ENCODE measurements at regions not wholly inside any gene's neighbourhood (a gene's known extent, or its start where the extent isn't known, plus 50 kb on each side); places are given as distances from the start of the nearest gene placed in this dataset.

- Histone ChIP-seq H3K27me3 (no peaks in the 10 kb centered on the region), H3K36me3 (no peaks in the 10 kb centered on the region), H3K4me1 (no peaks in the 10 kb centered on the region), H3K27ac (no peak overlapping the region), H3K9me3 (no peaks in the 10 kb centered on the region), H3K4me3 (no peak overlapping the region)
- no peak for DNase-seq (ENCODE audit: low spot score in 2 of 2)
- WGBS, result 96% methylated on average over 18 of the region's 18 CpGs
- TF ChIP-seq EP300 (IDR thresholded peaks at IDR 0.05) (no peak), CTCF (IDR thresholded peaks at IDR 0.05) (no peak), POLR2AphosphoS5 (IDR thresholded peaks at IDR 0.05) (no peak), POLR2A (IDR thresholded peaks at IDR 0.05) (no peak)
Observed at GRCh38 chr5:52517667-52518066, 270.0 kb upstream of the ITGA1 start.

DNA sequence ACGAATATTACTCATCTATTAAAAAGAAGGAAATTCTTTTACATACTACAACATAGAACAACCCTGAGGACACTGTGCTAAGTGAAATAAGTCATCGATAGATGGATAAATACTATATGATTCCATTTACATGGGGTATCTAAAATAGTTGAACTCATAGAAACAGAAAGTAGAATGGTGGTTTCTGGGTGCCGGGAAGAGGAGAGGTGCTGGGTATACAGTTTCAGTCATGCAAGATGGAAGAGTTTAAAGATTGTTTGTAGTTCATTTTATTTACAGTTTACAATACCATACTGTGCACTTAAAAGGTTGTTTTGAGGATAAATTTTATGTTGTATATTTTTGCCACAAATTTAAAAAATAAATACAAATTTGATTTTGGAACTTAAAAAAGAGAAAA is 267.5 kb upstream of the ITGA1 start:
- Histone ChIP-seq H3K4me1 (no peaks in the 10 kb centered on the region), H3K27ac (no peak overlapping the region), H3K9me3 (no peaks in the 10 kb centered on the region), H3K4me3 (no peak overlapping the region), H3K27me3 (no peaks in the 10 kb centered on the region), H3K36me3 (no peaks in the 10 kb centered on the region)
- TF ChIP-seq EP300 (IDR thresholded peaks at IDR 0.05) (no peak), POLR2AphosphoS5 (IDR thresholded peaks at IDR 0.05) (no peak), POLR2A (IDR thresholded peaks at IDR 0.05) (no peak), CTCF (IDR thresholded peaks at IDR 0.05) (no peak)
- WGBS, result 88% methylated on average over 3 of the region's 3 CpGs
- no peak for DNase-seq (ENCODE audit: low spot score in 2 of 2)

DNA sequence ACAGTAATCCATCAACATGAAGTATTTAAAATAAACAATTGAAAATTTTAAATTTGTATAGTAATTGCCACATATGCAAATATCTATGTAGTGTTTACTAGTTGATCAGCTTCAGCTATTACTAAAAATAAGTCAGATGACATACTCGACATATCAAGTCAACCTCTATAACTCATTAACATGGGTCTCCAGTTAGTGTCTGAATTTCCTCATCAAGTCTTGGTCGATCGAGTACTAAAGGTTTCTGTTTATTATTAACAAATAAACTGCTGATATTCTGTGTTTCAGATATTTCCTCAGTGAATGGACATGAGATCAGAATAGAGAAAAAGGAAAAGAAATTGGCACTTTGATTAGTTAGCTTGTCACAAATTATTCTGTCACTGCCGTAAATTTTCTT is 266.5 kb upstream of the ITGA1 start:
- no peak overlapping the region for H3K27ac ChIP-seq
- no peaks in the 10 kb centered on the region for H3K36me3 ChIP-seq
- H3K4me3 ChIP-seq, result no peak overlapping the region
- no peaks in the 10 kb centered on the region for H3K9me3 ChIP-seq
- no peak for DNase-seq (ENCODE audit: low spot score in 2 of 2)
- no peak for TF ChIP-seq EP300 (IDR thresholded peaks at IDR 0.05)
- TF ChIP-seq POLR2A (IDR thresholded peaks at IDR 0.05), result no peak
- no peak for TF ChIP-seq POLR2AphosphoS5 (IDR thresholded peaks at IDR 0.05)
- TF ChIP-seq CTCF (IDR thresholded peaks at IDR 0.05), result no peak
- H3K27me3 ChIP-seq, result no peaks in the 10 kb centered on the region
- WGBS, result 95% methylated on average over 4 of the region's 4 CpGs
- H3K4me1 ChIP-seq, result no peaks in the 10 kb centered on the region

DNA sequence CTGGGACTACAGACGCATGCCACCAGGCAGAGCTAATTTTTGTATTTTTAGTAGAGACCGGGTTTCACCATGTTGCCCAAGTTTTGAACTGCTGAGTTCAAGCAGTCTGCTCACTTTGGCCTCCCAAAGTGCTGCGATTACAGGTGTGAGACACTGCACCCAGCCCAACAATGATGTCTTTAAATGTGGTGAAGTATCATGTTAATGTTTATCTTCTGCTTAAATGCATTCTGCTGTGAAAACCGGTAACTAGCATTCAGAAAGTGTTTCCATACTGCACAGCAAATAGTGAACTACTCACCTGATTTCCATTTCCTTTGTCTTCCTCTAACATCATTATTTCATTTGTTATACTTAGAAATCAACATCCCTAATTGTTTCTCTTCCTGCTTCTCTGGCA is 264.0 kb upstream of the ITGA1 start:
- DNase-seq (ENCODE audit: low spot score in 2 of 2), result no peak
- WGBS, result 86% methylated on average over 4 of the region's 4 CpGs
- Histone ChIP-seq H3K27me3 (no peaks in the 10 kb centered on the region), H3K9me3 (no peaks in the 10 kb centered on the region), H3K27ac (no peak overlapping the region), H3K4me3 (no peak overlapping the region), H3K36me3 (no peaks in the 10 kb centered on the region), H3K4me1 (no peaks in the 10 kb centered on the region)
- no peak for TF ChIP-seq POLR2A (IDR thresholded peaks at IDR 0.05)
- no peak for TF ChIP-seq POLR2AphosphoS5 (IDR thresholded peaks at IDR 0.05)
- no peak for TF ChIP-seq CTCF (IDR thresholded peaks at IDR 0.05)
- TF ChIP-seq EP300 (IDR thresholded peaks at IDR 0.05), result no peak

GRCh38 chr5:52531105-52531504 is 256.6 kb upstream of the ITGA1 start:
- no peak for DNase-seq (ENCODE audit: low spot score in 2 of 2)
- TF ChIP-seq POLR2A (IDR thresholded peaks at IDR 0.05) (no peak), CTCF (IDR thresholded peaks at IDR 0.05) (no peak), EP300 (IDR thresholded peaks at IDR 0.05) (no peak), POLR2AphosphoS5 (IDR thresholded peaks at IDR 0.05) (no peak)
- H3K4me1 ChIP-seq, result no peaks in the 10 kb centered on the region
- WGBS, result 53% methylated on average over 3 of the region's 4 CpGs
- no peaks in the 10 kb centered on the region for H3K36me3 ChIP-seq
- H3K27ac ChIP-seq, result no peak overlapping the region
- H3K4me3 ChIP-seq, result no peak overlapping the region
- H3K27me3 ChIP-seq, result no peaks in the 10 kb centered on the region
- no peaks in the 10 kb centered on the region for H3K9me3 ChIP-seq
